ENCODE measurements at regions not wholly inside any gene's neighbourhood (a gene's known extent, or its start where the extent isn't known, plus 50 kb on each side); places are given as distances from the start of the nearest gene placed in this dataset.

DNA sequence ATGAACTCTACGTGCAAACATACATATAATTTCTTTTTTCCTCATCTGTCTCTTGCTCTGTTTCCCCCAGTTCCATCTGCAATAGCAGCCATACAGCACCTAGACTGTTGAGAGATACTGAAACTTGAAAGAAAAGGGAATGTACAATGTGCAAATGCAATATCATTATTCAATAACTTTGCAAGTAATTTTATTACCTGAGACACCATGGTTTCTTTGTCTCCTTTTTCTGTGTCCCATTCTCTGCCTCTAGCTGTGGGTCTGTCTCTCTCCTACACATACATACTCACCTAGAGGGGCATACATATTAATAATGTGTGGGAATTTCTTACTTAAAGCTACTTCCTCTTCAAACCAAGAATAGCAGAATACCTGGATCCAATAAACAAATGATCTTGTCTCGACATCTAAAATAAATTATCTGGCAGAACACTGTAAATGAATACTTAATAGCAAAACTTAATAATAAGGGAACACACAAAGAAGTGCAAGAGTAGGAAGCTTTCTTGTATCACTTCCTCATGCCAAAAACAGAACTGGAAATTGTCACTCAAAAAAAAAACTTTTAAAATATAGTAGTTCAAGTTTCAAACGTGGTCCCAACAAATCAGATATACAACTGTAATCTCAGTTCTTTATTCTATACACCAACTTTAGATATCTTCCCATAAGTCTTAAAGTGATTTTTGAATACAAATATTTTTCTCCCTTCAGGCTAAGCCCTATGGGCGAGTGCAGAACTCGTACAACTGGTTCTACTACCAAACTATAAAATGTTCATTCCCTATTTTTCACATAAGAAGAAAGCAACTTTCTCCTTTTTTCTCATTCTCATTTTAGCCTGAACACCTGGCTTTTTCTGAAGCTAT is 194.6 kb downstream of the NRIP1 start:
- no peak for DNase-seq

- DNase-seq, result no peak
These were observed 197.7 kb downstream of the NRIP1 start for GRCh38 chr21:14866859-14867765.

- DNase-seq, result peak; percentile 84
These were observed 200.4 kb downstream of the NRIP1 start for GRCh38 chr21:14864211-14865021.

- DNase-seq, result no peak
These were observed 201.0 kb downstream of the NRIP1 start for GRCh38 chr21:14863745-14864210.

- DNase-seq, result peak; percentile 27
These were observed 201.7 kb downstream of the NRIP1 start for GRCh38 chr21:14862794-14863720.

- DNase-seq, result no peak
These were observed 206.5 kb downstream of the NRIP1 start for GRCh38 chr21:14858311-14858710.

DNA sequence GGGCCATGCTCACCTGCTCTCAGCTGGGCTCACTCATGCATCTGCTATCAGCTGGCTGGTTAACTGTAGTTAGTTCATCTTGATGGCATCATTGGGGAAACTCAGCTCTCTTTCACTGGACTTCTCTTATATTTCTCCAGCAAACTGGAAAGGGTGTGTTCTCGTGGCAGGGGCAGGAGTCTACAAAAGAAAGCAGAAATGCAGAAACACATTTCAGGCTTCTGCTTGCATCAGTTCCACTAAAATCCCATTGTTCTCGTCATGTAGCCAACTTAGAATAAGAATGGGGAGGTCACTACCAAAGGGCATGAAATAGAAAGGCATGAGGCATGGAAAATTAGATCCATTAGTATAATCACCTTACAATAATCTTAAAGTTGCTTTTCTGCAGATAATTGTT is 207.3 kb downstream of the NRIP1 start:
- DNase-seq, result no peak

GRCh38 chr21:14850394-14850793 is 214.4 kb downstream of the NRIP1 start:
- DNase-seq, result no peak

GRCh38 chr21:14846621-14847020 is 218.2 kb downstream of the NRIP1 start:
- DNase-seq, result no peak

- no peak for DNase-seq
These were observed 220.8 kb downstream of the NRIP1 start for GRCh38 chr21:14844001-14844400.

GRCh38 chr21:14842601-14843000 is 222.2 kb downstream of the NRIP1 start:
- no peak for DNase-seq

DNA sequence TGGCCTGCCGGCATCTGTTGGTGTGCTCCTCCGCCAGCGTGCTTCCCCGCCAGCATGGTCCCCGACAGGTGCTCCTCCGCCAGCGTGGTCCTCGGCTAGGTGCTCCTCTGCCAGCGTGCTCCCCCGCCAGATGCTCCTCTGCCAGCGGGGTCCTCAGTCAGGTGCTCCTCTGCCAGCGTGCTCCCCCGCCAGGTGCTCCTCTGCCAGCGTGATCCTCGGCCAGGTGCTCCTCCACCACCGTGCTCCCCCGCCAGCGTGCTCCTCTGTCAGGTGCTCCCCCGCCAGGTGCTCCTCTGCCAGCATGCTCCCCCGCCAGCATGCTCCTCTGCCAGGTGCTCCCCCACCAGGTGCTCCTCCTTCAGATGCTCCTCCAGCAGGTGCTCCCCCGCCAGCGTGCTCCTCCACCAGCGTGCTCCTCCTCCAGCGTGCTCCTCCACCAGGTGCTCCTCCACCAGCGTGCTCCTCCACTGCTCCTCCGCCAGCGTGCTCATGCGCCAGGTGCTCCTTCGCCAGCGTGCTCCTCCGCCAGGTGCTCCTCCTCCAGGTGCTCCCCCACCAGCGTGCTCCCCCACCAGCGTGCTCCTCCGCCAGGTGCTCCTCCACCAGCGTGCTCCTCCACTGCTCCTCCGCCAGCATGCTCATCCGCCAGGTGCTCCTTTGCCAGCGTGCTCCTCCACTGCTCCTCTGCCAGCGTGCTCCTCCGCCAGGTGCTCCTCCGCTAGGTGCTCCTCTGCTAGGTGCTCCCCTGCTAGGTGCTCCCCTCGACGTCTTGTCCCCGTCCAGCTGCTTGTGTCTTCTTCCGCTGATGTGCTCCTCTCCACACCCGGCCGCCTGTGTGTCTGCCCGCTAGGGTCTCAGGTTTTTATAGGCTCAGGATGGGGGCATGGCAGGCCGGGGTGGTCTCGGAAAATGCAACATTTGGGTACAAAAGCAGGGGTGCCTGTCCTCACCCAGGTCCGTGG is 223.0 kb downstream of the NRIP1 start:
- no peak for DNase-seq

GRCh38 chr21:14838400-14838799 is 226.4 kb downstream of the NRIP1 start:
- DNase-seq, result no peak

DNA sequence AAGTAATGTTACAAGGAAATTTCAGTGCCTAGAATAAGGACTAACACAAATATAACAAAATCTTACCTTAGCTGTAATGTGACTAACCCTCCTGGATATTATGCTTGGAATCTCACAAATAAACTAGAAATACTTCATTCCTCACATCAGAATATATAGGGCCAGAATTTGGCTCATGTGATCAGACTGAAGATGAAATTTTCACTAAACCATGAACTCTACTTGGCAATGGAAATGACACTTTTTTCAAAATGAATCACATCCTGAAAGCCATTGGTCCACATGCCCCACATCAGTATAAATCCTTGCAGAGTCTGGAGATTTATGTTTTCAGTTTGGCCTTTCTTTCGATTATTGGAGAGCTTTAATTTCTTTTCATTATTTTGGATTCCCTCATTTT is 227.8 kb downstream of the NRIP1 start:
- no peak for DNase-seq

DNA sequence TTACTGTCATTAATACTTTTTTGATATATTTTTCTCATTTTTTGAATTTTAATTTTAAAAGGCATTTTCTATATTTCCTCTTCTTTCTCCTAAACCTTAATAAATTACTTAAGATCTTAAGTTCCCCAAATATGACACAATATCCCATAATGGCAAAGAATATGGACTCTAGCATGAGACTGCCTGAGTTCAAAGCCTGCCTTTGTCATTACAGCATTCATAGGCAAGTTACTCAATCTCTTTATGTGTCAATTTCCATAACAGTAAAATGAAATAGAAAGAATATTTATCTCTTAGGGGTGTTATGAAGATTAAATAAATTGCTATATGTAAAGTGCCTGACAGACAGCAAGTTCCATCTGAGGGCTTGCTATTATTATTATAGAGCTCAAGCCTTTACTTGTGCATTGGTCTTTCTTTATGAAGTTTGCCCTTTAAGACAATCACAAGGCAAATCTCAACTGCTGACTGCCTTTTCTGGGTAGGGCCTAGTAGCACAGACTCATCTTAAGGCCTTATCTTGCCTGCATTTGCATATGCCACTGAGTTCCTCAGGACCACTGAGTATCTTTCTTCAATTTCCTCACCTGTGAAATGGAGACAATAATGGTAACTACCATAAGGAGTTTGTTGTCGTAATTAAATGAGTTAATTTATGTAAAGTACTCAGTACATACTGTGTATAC is 231.0 kb downstream of the NRIP1 start:
- no peak for DNase-seq

DNA sequence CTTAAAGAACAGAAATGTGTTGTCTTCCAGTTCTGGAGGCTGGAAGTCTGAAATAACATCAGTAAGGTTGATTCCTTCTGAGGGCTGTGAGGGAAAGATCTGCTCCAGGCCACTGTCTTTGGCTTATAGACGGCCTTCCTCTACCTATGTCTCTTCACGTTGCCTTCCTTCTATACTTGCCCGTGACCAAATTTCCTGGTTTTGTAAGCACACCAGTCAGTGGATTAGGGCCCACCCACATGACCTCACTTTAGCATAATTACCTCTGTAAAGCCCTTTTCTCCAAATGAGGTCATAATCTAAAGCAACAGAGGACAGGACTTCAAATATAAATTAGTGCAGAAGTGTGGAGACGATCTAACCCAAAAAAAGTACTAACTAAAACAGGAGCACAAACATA is 231.6 kb downstream of the NRIP1 start:
- DNase-seq, result no peak

GRCh38 chr21:14830307-14830706 is 234.5 kb downstream of the NRIP1 start:
- DNase-seq, result no peak

GRCh38 chr21:14829685-14830084 is 235.1 kb downstream of the NRIP1 start:
- no peak for DNase-seq

DNA sequence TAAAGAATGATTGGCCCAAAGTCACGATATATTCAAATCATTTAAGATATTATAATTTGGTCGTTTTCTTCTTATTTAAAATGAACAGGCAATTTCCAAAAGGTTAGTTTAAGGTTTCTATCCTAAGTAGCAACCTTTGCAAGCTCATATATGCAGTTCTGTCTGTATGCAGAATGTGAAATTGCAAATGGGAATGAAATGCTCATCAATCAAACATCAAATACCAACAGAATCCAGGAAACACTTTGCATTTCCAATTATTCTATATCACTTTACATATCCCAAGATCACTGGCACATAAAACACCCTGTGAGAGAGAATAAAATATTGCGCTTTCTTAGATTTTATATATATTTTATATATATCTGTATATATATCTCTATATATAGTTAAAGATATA is 237.3 kb downstream of the NRIP1 start:
- no peak for DNase-seq

DNA sequence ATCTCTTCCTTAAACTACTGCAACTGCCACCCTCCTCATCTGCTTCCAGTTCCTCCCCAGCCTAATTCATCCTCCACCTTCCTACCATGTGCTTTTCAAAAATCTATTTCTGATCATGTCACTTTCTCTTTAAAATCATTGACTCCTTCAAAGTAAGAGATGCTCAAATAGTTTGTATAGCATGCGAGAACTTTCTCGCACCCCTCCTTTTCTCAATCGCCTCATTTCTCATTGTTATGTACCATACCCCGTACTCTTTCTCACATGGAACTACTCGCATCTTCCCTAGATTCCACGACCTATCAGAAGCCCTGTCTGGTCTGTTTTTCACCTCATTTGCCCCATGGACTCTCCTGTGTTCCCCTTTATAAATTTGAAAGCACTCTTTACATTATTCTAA is 238.2 kb downstream of the NRIP1 start:
- no peak for DNase-seq
